WTC11 (cell line): ENCODE measurements at regions not wholly inside any gene's neighbourhood (a gene's known extent, or its start where the extent isn't known, plus 50 kb on each side); places are given as distances from the start of the nearest gene placed in this dataset.

Experiments
- ATF3 ChIP-seq: sonication (generic); formaldehyde crosslinking; conservative IDR thresholded peaks from 2 replicates; pipeline ENCODE4 v1.8.1; 2022; ENCODE audit warnings: mild to moderate bottlenecking, missing genetic modification reagents
- CTCF ChIP-seq: fragments of 200-600 bp; IDR thresholded peaks from 2 replicates; pipeline ENCODE4 v1.8.0; 2022; ENCODE audit warnings: antibody characterized with exemption
- GABPB1 ChIP-seq: sonication (generic); formaldehyde crosslinking; IDR thresholded peaks from 2 replicates; pipeline ENCODE4 v1.8.1; 2023; ENCODE audit warnings: mild to moderate bottlenecking, missing genetic modification reagents
- JUN ChIP-seq: sonication (generic); formaldehyde crosslinking; IDR thresholded peaks from 2 replicates; pipeline ENCODE4 v1.8.0; 2023; ENCODE audit warnings: mild to moderate bottlenecking, missing genetic modification reagents
- MAX ChIP-seq: sonication (generic); formaldehyde crosslinking; IDR thresholded peaks from 2 replicates; pipeline ENCODE4 v1.8.0; 2022; ENCODE audit warnings: mild to moderate bottlenecking, missing genetic modification reagents
- PREB ChIP-seq: sonication (generic); formaldehyde crosslinking; IDR thresholded peaks from 2 replicates; pipeline ENCODE4 v1.8.1; 2022; ENCODE audit warnings: mild to moderate bottlenecking, missing genetic modification reagents, moderate library complexity, borderline replicate concordance
- TEAD4 ChIP-seq: sonication (generic); formaldehyde crosslinking; IDR thresholded peaks from 2 replicates; pipeline ENCODE4 v1.8.0; 2022; ENCODE audit warnings: mild to moderate bottlenecking, missing genetic modification reagents
- USF1 ChIP-seq: sonication (generic); formaldehyde crosslinking; IDR thresholded peaks from 2 replicates; pipeline ENCODE4 v1.8.0; 2022; ENCODE audit warnings: mild to moderate bottlenecking, missing genetic modification reagents
- USF2 ChIP-seq: sonication (generic); formaldehyde crosslinking; IDR thresholded peaks from 2 replicates; pipeline ENCODE4 v1.8.1; 2023; ENCODE audit warnings: mild to moderate bottlenecking, missing genetic modification reagents, moderate library complexity
- ZBTB43 ChIP-seq: sonication (generic); formaldehyde crosslinking; IDR thresholded peaks from 2 replicates; pipeline ENCODE4 v1.8.1; 2023; ENCODE audit warnings: mild to moderate bottlenecking, missing genetic modification reagents

- TF ChIP-seq GABPB1 (no peak), ATF3 (CRISPR knock-in tag) (no peak), TEAD4 (CRISPR knock-in tag) (no peak), USF2 (CRISPR knock-in tag) (no peak), CTCF (no peak), JUN (CRISPR knock-in tag) (no peak), USF1 (no peak), PREB (CRISPR knock-in tag) (no peak), MAX (CRISPR knock-in tag) (no peak), ZBTB43 (no peak)
Measured at GRCh38 chr11:22461626-22462025, 123.4 kb downstream of the SLC17A6 start.
